ENCODE measurements at regions not wholly inside any gene's neighbourhood (a gene's known extent, or its start where the extent isn't known, plus 50 kb on each side); places are given as distances from the start of the nearest gene placed in this dataset.

DNA sequence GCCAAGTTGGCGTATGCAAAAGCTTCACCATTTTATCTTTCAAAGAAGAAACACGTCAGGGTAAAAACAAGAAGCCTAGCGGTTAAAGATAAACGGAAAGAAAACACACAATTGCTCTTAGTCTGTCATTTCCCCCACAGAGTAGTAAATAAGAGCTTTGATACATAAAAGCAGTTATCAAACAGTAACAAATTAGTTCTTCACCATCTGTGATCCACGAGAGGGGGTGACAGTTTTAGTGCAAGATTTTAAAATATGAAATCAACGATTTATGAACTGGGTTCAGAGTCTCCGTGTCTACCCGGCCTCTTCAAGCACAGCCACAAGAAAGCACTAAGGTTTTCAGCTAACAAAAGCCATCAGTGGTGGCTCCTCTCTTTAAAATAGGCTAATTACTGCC, 703.9 kb upstream of the ID2 start:
- H3K4me1 ChIP-seq (ENCODE audit: insufficient read depth, insufficient read length) = no peaks in the 10 kb centered on the region
- DNase-seq (ENCODE audit: low read depth, low spot score) = no peak
- H3K9me3 ChIP-seq (ENCODE audit: insufficient read depth, low read length) = no peaks in the 10 kb centered on the region
- H3K36me3 ChIP-seq (ENCODE audit: insufficient read depth, insufficient read length, low read length) = no peaks in the 10 kb centered on the region
- no peak overlapping the region for H3K9ac ChIP-seq (ENCODE audit: insufficient read length, low read depth)
- TF ChIP-seq ZNF274 (IDR thresholded peaks at IDR 0.05; ENCODE audit: low read depth, low read length) (no peak), YY1 (IDR thresholded peaks at IDR 0.05; ENCODE audit: insufficient read depth, insufficient read length) (no peak), SUZ12 (IDR thresholded peaks at IDR 0.05; ENCODE audit: extremely low read depth, insufficient read depth, insufficient read length) (no peak)
- no peaks in the 10 kb centered on the region for H3K27me3 ChIP-seq (ENCODE audit: insufficient read depth, insufficient read length)
- H3K4me3 ChIP-seq (ENCODE audit: insufficient read length, low read depth) = no peak overlapping the region

DNA sequence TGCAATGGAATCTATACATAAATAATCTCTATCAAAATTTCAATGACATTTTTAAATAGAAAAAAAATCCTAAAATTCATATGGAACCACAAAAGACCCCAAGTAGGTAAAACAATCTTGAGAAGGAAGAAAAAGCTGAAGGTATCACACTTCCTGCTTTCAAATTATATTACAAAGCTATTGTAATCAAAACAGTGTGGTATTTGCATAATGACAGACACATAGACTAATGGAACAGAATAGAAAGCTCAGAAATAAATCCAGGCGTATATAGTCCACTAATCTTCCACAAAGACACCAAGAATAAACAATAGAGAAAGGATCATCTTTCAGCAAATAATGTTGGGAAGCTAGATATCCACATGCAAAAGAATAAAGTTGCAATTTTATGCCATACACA, 699.8 kb upstream of the ID2 start:
- no peak for TF ChIP-seq YY1 (IDR thresholded peaks at IDR 0.05; ENCODE audit: insufficient read depth, insufficient read length)
- TF ChIP-seq SUZ12 (IDR thresholded peaks at IDR 0.05; ENCODE audit: extremely low read depth, insufficient read depth, insufficient read length) = no peak
- no peak for TF ChIP-seq ZNF274 (IDR thresholded peaks at IDR 0.05; ENCODE audit: low read depth, low read length)
- Histone ChIP-seq H3K9me3 (ENCODE audit: insufficient read depth, low read length) (no peaks in the 10 kb centered on the region), H3K36me3 (ENCODE audit: insufficient read depth, insufficient read length, low read length) (no peaks in the 10 kb centered on the region), H3K27me3 (ENCODE audit: insufficient read depth, insufficient read length) (no peaks in the 10 kb centered on the region), H3K9ac (ENCODE audit: insufficient read length, low read depth) (no peak overlapping the region), H3K4me3 (ENCODE audit: insufficient read length, low read depth) (no peak overlapping the region), H3K4me1 (ENCODE audit: insufficient read depth, insufficient read length) (no peaks in the 10 kb centered on the region)
- no peak for DNase-seq (ENCODE audit: low read depth, low spot score)

DNA sequence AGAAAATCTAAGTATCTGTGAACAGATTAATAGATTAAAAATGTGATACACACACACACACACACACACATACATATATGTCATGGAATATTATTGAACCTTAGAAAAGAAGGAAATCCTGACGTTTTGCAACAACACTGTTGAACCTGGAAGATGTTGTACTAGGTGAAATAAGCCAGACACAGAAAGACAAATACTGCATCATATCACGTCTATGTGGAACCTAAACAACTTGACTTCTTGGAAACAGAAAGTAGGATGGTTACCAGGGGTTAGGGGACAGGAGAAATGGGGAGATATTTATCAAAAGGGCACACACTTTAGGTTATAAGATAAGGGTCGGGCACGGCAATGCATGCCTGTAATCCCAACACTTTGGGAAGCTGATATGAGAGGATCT, 698.4 kb upstream of the ID2 start:
- H3K9ac ChIP-seq (ENCODE audit: insufficient read length, low read depth) = no peak overlapping the region
- DNase-seq (ENCODE audit: low read depth, low spot score) = no peak
- no peaks in the 10 kb centered on the region for H3K9me3 ChIP-seq (ENCODE audit: insufficient read depth, low read length)
- no peaks in the 10 kb centered on the region for H3K4me1 ChIP-seq (ENCODE audit: insufficient read depth, insufficient read length)
- no peak overlapping the region for H3K4me3 ChIP-seq (ENCODE audit: insufficient read length, low read depth)
- no peaks in the 10 kb centered on the region for H3K36me3 ChIP-seq (ENCODE audit: insufficient read depth, insufficient read length, low read length)
- no peaks in the 10 kb centered on the region for H3K27me3 ChIP-seq (ENCODE audit: insufficient read depth, insufficient read length)
- no peak for TF ChIP-seq YY1 (IDR thresholded peaks at IDR 0.05; ENCODE audit: insufficient read depth, insufficient read length)
- no peak for TF ChIP-seq ZNF274 (IDR thresholded peaks at IDR 0.05; ENCODE audit: low read depth, low read length)
- no peak for TF ChIP-seq SUZ12 (IDR thresholded peaks at IDR 0.05; ENCODE audit: extremely low read depth, insufficient read depth, insufficient read length)

DNA sequence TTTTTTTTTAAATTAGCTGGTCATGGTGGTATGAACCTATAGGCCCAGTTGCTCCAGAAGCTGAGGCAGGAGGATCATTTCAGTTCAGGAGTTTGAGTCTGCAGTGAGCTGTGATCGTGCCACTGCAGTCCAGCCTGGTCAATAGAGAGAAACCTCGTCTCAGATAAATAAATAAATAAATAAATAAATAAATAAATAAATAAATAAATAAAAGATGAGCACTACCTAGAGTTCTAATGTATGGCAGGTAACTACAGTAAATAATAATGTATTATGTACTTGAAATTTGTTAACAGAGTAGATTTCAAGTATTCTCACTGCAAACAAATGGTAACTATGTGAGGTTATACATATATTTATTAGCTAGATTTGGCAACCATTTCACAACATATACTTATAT, 697.9 kb upstream of the ID2 start:
- no peaks in the 10 kb centered on the region for H3K4me1 ChIP-seq (ENCODE audit: insufficient read depth, insufficient read length)

DNA sequence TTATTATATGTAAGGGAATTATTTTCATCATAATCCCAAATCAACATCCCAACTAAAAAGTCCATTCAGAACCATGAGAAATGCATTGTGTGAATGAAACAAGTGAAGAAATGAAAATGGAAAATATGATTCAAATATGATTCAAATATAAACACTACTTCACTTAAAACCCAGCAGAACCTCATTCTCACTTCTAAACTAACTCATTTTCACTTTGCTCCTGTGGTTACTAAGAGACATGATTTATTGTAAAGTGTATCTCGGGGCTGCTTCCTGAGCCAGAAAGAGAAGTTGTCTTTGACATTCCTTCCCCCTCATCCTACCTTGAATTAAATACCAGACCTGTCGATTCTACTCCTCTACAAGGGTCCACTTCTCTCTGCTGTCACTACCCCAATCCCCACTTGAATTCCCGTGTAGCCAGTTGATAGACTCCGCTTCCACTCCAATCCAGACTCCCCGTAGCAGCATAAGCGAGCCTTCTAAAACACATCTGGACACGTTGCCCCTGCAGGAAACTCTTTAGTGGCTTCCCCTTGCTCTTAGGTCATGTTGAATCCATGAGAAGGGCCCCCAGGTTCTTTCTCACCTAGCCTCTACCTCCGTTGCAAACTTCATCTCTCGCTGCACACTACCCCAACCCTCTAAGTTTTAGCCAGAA, 697.0 kb upstream of the ID2 start:
- H3K4me3 ChIP-seq (ENCODE audit: insufficient read length, low read depth) = no peak overlapping the region
- no peak overlapping the region for H3K9ac ChIP-seq (ENCODE audit: insufficient read length, low read depth)
- no peaks in the 10 kb centered on the region for H3K4me1 ChIP-seq (ENCODE audit: insufficient read depth, insufficient read length)
- no peak for DNase-seq (ENCODE audit: low read depth, low spot score)
- H3K27me3 ChIP-seq (ENCODE audit: insufficient read depth, insufficient read length) = no peaks in the 10 kb centered on the region
- no peaks in the 10 kb centered on the region for H3K36me3 ChIP-seq (ENCODE audit: insufficient read depth, insufficient read length, low read length)
- H3K9me3 ChIP-seq (ENCODE audit: insufficient read depth, low read length) = no peaks in the 10 kb centered on the region
- no peak for TF ChIP-seq SUZ12 (IDR thresholded peaks at IDR 0.05; ENCODE audit: extremely low read depth, insufficient read depth, insufficient read length)
- TF ChIP-seq ZNF274 (IDR thresholded peaks at IDR 0.05; ENCODE audit: low read depth, low read length) = no peak
- no peak for TF ChIP-seq YY1 (IDR thresholded peaks at IDR 0.05; ENCODE audit: insufficient read depth, insufficient read length)

More for the DNA sequence above, 697.9 kb upstream of the ID2 start:
- Histone ChIP-seq H3K9me3 (ENCODE audit: insufficient read depth, low read length) (no peaks in the 10 kb centered on the region), H3K36me3 (ENCODE audit: insufficient read depth, insufficient read length, low read length) (no peaks in the 10 kb centered on the region), H3K4me3 (ENCODE audit: insufficient read length, low read depth) (no peak overlapping the region), H3K27me3 (ENCODE audit: insufficient read depth, insufficient read length) (no peaks in the 10 kb centered on the region), H3K9ac (ENCODE audit: insufficient read length, low read depth) (no peak overlapping the region)
- DNase-seq (ENCODE audit: low read depth, low spot score) = no peak
- no peak for TF ChIP-seq YY1 (IDR thresholded peaks at IDR 0.05; ENCODE audit: insufficient read depth, insufficient read length)
- TF ChIP-seq SUZ12 (IDR thresholded peaks at IDR 0.05; ENCODE audit: extremely low read depth, insufficient read depth, insufficient read length) = no peak
- no peak for TF ChIP-seq ZNF274 (IDR thresholded peaks at IDR 0.05; ENCODE audit: low read depth, low read length)

DNA sequence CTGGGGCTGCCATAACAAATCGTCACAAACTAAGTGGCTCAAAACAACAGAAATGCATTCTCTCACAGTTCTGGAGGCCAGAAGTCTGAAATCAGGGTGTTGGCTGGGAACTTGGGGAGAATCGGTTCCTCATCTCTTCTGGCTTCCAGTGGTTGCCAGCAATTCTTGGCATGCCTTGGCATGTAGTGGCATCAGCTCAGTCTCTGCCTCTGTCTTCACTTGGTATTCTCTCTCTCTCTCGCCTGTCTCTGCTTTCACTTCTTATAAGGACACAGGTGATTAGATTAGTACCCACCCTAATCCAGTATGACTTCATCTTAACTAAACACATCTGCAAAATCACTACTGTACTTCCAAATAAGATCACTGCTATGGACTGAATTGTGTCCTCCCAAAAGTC, 695.4 kb upstream of the ID2 start:
- no peaks in the 10 kb centered on the region for H3K36me3 ChIP-seq (ENCODE audit: insufficient read depth, insufficient read length, low read length)
- no peak overlapping the region for H3K4me3 ChIP-seq (ENCODE audit: insufficient read length, low read depth)
- TF ChIP-seq SUZ12 (IDR thresholded peaks at IDR 0.05; ENCODE audit: extremely low read depth, insufficient read depth, insufficient read length) (no peak), YY1 (IDR thresholded peaks at IDR 0.05; ENCODE audit: insufficient read depth, insufficient read length) (no peak), ZNF274 (IDR thresholded peaks at IDR 0.05; ENCODE audit: low read depth, low read length) (no peak)
- no peaks in the 10 kb centered on the region for H3K27me3 ChIP-seq (ENCODE audit: insufficient read depth, insufficient read length)
- no peaks in the 10 kb centered on the region for H3K4me1 ChIP-seq (ENCODE audit: insufficient read depth, insufficient read length)
- H3K9ac ChIP-seq (ENCODE audit: insufficient read length, low read depth) = no peak overlapping the region
- DNase-seq (ENCODE audit: low read depth, low spot score) = no peak
- no peaks in the 10 kb centered on the region for H3K9me3 ChIP-seq (ENCODE audit: insufficient read depth, low read length)

DNA sequence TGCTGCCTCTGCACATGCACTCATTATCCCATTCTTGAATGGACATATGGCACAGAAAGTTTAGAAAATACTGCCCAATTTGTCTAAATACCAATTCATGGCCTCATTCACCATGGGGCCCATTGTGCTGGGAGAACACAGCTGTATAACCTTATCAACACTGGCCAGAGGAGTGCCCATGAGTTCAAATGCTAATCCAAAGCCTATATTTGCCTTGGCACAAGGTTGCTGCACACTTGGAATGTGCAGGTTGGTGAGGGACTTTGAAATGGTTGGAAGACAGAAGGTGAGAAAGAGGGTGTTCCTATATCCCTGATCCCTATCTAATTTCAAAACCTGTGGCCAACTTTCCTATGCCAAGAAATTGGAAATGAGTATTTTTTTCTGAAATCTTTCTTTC, 693.9 kb upstream of the ID2 start:
- H3K36me3 ChIP-seq (ENCODE audit: insufficient read depth, insufficient read length, low read length) = no peaks in the 10 kb centered on the region
- no peak for DNase-seq (ENCODE audit: low read depth, low spot score)
- no peak for TF ChIP-seq ZNF274 (IDR thresholded peaks at IDR 0.05; ENCODE audit: low read depth, low read length)
- TF ChIP-seq SUZ12 (IDR thresholded peaks at IDR 0.05; ENCODE audit: extremely low read depth, insufficient read depth, insufficient read length) = no peak
- no peak for TF ChIP-seq YY1 (IDR thresholded peaks at IDR 0.05; ENCODE audit: insufficient read depth, insufficient read length)
- H3K4me3 ChIP-seq (ENCODE audit: insufficient read length, low read depth) = no peak overlapping the region
- no peaks in the 10 kb centered on the region for H3K4me1 ChIP-seq (ENCODE audit: insufficient read depth, insufficient read length)
- H3K9me3 ChIP-seq (ENCODE audit: insufficient read depth, low read length) = no peaks in the 10 kb centered on the region
- H3K9ac ChIP-seq (ENCODE audit: insufficient read length, low read depth) = no peak overlapping the region
- H3K27me3 ChIP-seq (ENCODE audit: insufficient read depth, insufficient read length) = no peaks in the 10 kb centered on the region

All from NT2/D1 (cell line).